SK-N-SH (cell line): ENCODE measurements at regions not wholly inside any gene's neighbourhood (a gene's known extent, or its start where the extent isn't known, plus 50 kb on each side); places are given as distances from the start of the nearest gene placed in this dataset.
A peak's percentile ranks its signal among the peaks of the same experiment; 100 is the strongest.

Source experiments
- CTCF ChIA-PET: fragments of 300-600, 350-600 bp; formaldehyde crosslinking; extraction: SDS; loops from one replicate; lab custom pipeline; 2021; lab: Yijun Ruan, JAX
- POLR2A ChIA-PET: fragments of 350-600 bp; sonication (Branson Sonifier 250); formaldehyde crosslinking; extraction: SDS; loops from one replicate; lab custom pipeline; 2020; ENCODE audit warnings: antibody characterized with exemption, inconsistent platforms; lab: Yijun Ruan, JAX
- DNase-seq: peaks from one replicate; pipeline ENCODE4 v3.0.0; 2012
- H2AFZ ChIP-seq: fragments of 200-600 bp; sonication (generic); 2 replicates; pipeline ENCODE4 v1.8.1; 2016; ENCODE audit warnings: antibody characterized with exemption, mild to moderate bottlenecking, low read depth
- H3F3A ChIP-seq: fragments of 200-600 bp; sonication (generic); replicated peaks from 2 replicates; pipeline ENCODE3; 2016; ENCODE audit warnings: antibody characterized with exemption, mild to moderate bottlenecking; ENCODE audit not compliant: insufficient read depth
- H3K27ac ChIP-seq, 2 experiments: fragments of 200-500 bp in 1 of 2; fragments of 200-600 bp in 1 of 2; sonication (Bioruptor generic) in 1 of 2; sonication (generic), shearing (Covaris generic) in 1 of 2; 2 replicates each; pipeline versions ENCODE4 v1.5.1 to v1.6.1; 2014 to 2016; ENCODE audit warnings: low read depth in 2 of 2, inconsistent platforms in 1 of 2, low read length in 1 of 2, mild to moderate bottlenecking in 1 of 2, mixed read lengths in 1 of 2
- H3K27me3 ChIP-seq: fragments of 200-600 bp; sonication (generic), shearing (Covaris generic); 2 replicates; pipeline ENCODE4 v1.6.1; 2016; ENCODE audit warnings: mixed run types; ENCODE audit not compliant: insufficient read depth
- H3K36me3 ChIP-seq, 2 experiments: fragments of 200-500 bp in 1 of 2; fragments of 200-600 bp in 1 of 2; sonication (Bioruptor generic) in 1 of 2; sonication (generic) in 1 of 2; replicated peaks in 1 of 2; 2 replicates each; pipeline versions ENCODE3 to v1.5.1; 2014 to 2016; ENCODE audit warnings: low read length in 1 of 2, mild to moderate bottlenecking in 1 of 2; ENCODE audit not compliant: insufficient read depth in 2 of 2, control insufficient read depth in 1 of 2
- H3K4me1 ChIP-seq, 2 experiments: fragments of 200-500 bp in 1 of 2; fragments of 200-600 bp in 1 of 2; sonication (Bioruptor generic) in 1 of 2; sonication (generic), shearing (Covaris generic) in 1 of 2; 2 replicates each; pipeline versions ENCODE4 v1.5.1 to v1.6.1; 2014 to 2016; ENCODE audit warnings: low read depth in 1 of 2, low read length in 1 of 2, mixed run types in 1 of 2; ENCODE audit not compliant: insufficient read depth in 2 of 2, control insufficient read depth in 1 of 2
- H3K4me2 ChIP-seq: fragments of 200-600 bp; sonication (generic), shearing (Covaris generic); 2 replicates; pipeline ENCODE4 v1.6.1; 2017; ENCODE audit warnings: mixed run types
- H3K4me3 ChIP-seq, 2 experiments: fragments of 200-500 bp in 1 of 2; fragments of 200-600 bp in 1 of 2; sonication (Bioruptor generic) in 1 of 2; sonication (generic), shearing (Covaris generic) in 1 of 2; 2 replicates each; pipeline versions ENCODE4 v1.5.1 to v1.8.1; 2014 to 2016; ENCODE audit warnings: low read depth in 2 of 2, inconsistent platforms in 1 of 2, low read length in 1 of 2, mild to moderate bottlenecking in 1 of 2, mixed read lengths in 1 of 2, moderate library complexity in 1 of 2
- H3K79me2 ChIP-seq: fragments of 200-600 bp; sonication (generic); 2 replicates; pipeline ENCODE4 v1.8.1; 2017; ENCODE audit warnings: mild to moderate bottlenecking; ENCODE audit not compliant: insufficient read depth
- H3K9ac ChIP-seq: fragments of 200-600 bp; sonication (generic); 2 replicates; pipeline ENCODE4 v1.6.1; 2017; ENCODE audit warnings: mixed run types
- H3K9me2 ChIP-seq: fragments of 200-600 bp; sonication (generic); 2 replicates; pipeline ENCODE4 v1.6.1; 2017; ENCODE audit warnings: mixed run types
- H3K9me3 ChIP-seq: fragments of 200-600 bp; sonication (generic); 2 replicates; pipeline ENCODE4 v1.6.1; 2017; ENCODE audit warnings: mixed run types, mild to moderate bottlenecking, moderate library complexity
- H4K20me1 ChIP-seq: fragments of 200-600 bp; sonication (generic); 2 replicates; pipeline ENCODE4 v1.6.1; 2017; ENCODE audit warnings: mild to moderate bottlenecking, mixed run types; ENCODE audit not compliant: insufficient read depth
- EP300 ChIP-seq, 2 experiments: IDR thresholded peaks; 2 replicates each; pipeline versions ENCODE4 v1.4.0 to v1.6.1; 2012; ENCODE audit warnings: borderline replicate concordance in 1 of 2, low read depth in 1 of 2, low read length in 1 of 2
- FOSL2 ChIP-seq: IDR thresholded peaks from 2 replicates; pipeline ENCODE4 v1.4.0; 2012; ENCODE audit warnings: low read depth, mild to moderate bottlenecking, moderate library complexity, borderline replicate concordance
- FOXJ3 ChIP-seq: sonication (generic); formaldehyde crosslinking; IDR thresholded peaks from 2 replicates; pipeline ENCODE4 v1.5.1; 2020; ENCODE audit warnings: mild to moderate bottlenecking, missing genetic modification reagents
- JUND ChIP-seq: IDR thresholded peaks from 2 replicates; pipeline ENCODE4 v1.4.0; 2012
- MEF2A ChIP-seq: IDR thresholded peaks from 2 replicates; pipeline ENCODE4 v1.4.0; 2012; ENCODE audit warnings: low read depth, borderline replicate concordance
- NRF1 ChIP-seq: IDR thresholded peaks from 2 replicates; pipeline ENCODE4 v1.6.1; 2012; ENCODE audit warnings: low read depth, mild to moderate bottlenecking, low read length
- PBX3 ChIP-seq: IDR thresholded peaks from 2 replicates; pipeline ENCODE4; 2012
- RAD21 ChIP-seq: IDR thresholded peaks from 2 replicates; pipeline ENCODE4 v1.6.1; 2012; ENCODE audit warnings: mild to moderate bottlenecking, low read length
- RFX5 ChIP-seq: IDR thresholded peaks from 2 replicates; pipeline ENCODE4 v1.6.1; 2012; ENCODE audit warnings: mild to moderate bottlenecking, improper control_type of control experiment, low read length
- RXRA ChIP-seq: IDR thresholded peaks from 2 replicates; pipeline ENCODE4 v1.4.0; 2012; ENCODE audit warnings: low read depth, mild to moderate bottlenecking, borderline replicate concordance
- SIN3A ChIP-seq: IDR thresholded peaks from 2 replicates; pipeline ENCODE4 v1.6.1; 2012; ENCODE audit warnings: low read depth, mild to moderate bottlenecking, low read length, moderate library complexity, borderline replicate concordance
- TCF12 ChIP-seq: IDR thresholded peaks from 2 replicates; pipeline ENCODE4 v1.4.0; 2012
- TEAD4 ChIP-seq: IDR thresholded peaks from 2 replicates; pipeline ENCODE4 v1.4.0; 2012; ENCODE audit warnings: mild to moderate bottlenecking, borderline replicate concordance; ENCODE audit not compliant: insufficient read depth
- USF2 ChIP-seq: fragments of 150-350 bp; IDR thresholded peaks from 2 replicates; pipeline ENCODE4 v1.6.1; 2017; ENCODE audit warnings: antibody characterized with exemption, low read length, low read depth, borderline replicate concordance
- ZBTB33 ChIP-seq: IDR thresholded peaks from 2 replicates; pipeline ENCODE4 v1.4.0; 2012; ENCODE audit warnings: low read depth, borderline replicate concordance
- WGBS: methylation state at CpG from one replicate; pipeline ENCODE4 v1.1.6; 2017; ENCODE audit warnings: low lambda C conversion rate; 5-methylcytosine and 5-hydroxymethylcytosine counted together
- TF ChIP-seq, protein P1 (sequence below): IDR thresholded peaks from 2 replicates; pipeline ENCODE4 v1.4.0; 2012; ENCODE audit warnings: low read depth
- TF ChIP-seq, protein P2 (sequence below): IDR thresholded peaks from 2 replicates; pipeline ENCODE4 v1.6.1; 2012; ENCODE audit warnings: mild to moderate bottlenecking, low read depth, low read length, moderate library complexity

GRCh38 chr7:18426564-18427226 lies 68.9 kb upstream of the HDAC9 start:
- Histone ChIP-seq H3K4me2 (peak overlapping the region; percentile 22), H3K4me3 (no peak overlapping the region), H3K9me3 (no peaks in the 10 kb centered on the region), H2AFZ (peak overlapping the region; percentile 40; the same call in 1 of the 2 replicates), H3K9ac (no peak overlapping the region), H3K9me2 (no peaks in the 10 kb centered on the region), H3K4me1 (peaks cover under 1 to 22% of the 10 kb centered on the region in 2 experiments; a peak in 2 of 4 replicates), H3K27ac (peak overlapping the region; percentile 18 to 20; a peak in 2 of 4 replicates), H3K27me3 (no peaks in the 10 kb centered on the region), H3F3A (peaks cover 6% of the 10 kb centered on the region), H3K36me3 (no peaks in the 10 kb centered on the region), H4K20me1 (no peaks in the 10 kb centered on the region), H3K79me2 (no peaks in the 10 kb centered on the region)
- DNase-seq, result no peak
- ChIA-PET CTCF (interaction anchor here (0.6 to 1.1 kb wide), 3 partner anchors 12 to 265 kb away, joined by 3 read pairs; no protein-coding TSS in a partner anchor), POLR2A (no interaction called here)
- peak; percentile 10; the same call in 1 of the 2 replicates for TF ChIP-seq TCF12
- TF ChIP-seq SIN3A, result no peak
- TF ChIP-seq RAD21, result no peak
- TF ChIP-seq RFX5, result no peak
- TF ChIP-seq, protein P1, sequence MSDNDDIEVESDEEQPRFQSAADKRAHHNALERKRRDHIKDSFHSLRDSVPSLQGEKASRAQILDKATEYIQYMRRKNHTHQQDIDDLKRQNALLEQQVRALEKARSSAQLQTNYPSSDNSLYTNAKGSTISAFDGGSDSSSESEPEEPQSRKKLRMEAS, result no peak
- TF ChIP-seq PBX3, result peak; percentile 35
- 87% methylated on average over 1 of the region's 1 CpG for WGBS

DNA sequence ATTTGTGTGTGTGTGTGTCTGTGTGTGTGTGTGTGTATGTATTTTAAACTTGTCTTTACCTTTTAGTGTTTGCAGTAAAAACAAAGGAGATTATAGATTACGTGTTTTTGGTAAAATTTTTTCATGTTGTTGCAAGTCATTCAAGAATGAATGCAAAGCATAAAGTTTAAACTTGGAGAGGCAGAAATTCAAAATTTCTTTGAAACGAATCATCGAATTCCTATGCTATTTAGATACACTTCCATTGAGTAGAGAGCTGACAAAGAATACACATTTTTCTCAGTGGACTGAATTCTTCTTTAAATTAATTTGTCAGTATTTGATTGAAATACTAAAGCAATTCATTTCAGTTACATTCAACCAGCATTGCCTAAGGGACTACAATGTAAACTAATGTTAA lies 66.0 kb upstream of the HDAC9 start:
- H3K36me3 ChIP-seq, result no peaks in the 10 kb centered on the region
- peaks cover 0 to 22% of the 10 kb centered on the region in 2 experiments; a peak in 2 of 4 replicates for H3K4me1 ChIP-seq
- peak overlapping the region; percentile 48; the same call in 1 of the 2 replicates for H2AFZ ChIP-seq
- 63% methylated on average over 3 of the region's 3 CpGs for WGBS
- peak overlapping the region in 1 of 2 experiments; percentile 55; a peak in 2 of 4 replicates for H3K27ac ChIP-seq
- 0 out of 2 replicates have a peak overlapping the region, but pooled peaks have one; percentile 20 for H3K4me2 ChIP-seq
- CTCF ChIA-PET, result interaction anchor here (1.1 kb wide), 1 partner anchor 142 kb away, joined by 4 read pairs; no protein-coding TSS in a partner anchor
- POLR2A ChIA-PET, result no interaction called here
- H3K9ac ChIP-seq, result no peak overlapping the region
- no peak overlapping the region for H3K4me3 ChIP-seq
- no peaks in the 10 kb centered on the region for H3K27me3 ChIP-seq
- no peak for DNase-seq
- H3F3A ChIP-seq, result peaks cover 6% of the 10 kb centered on the region
- H3K9me3 ChIP-seq, result no peaks in the 10 kb centered on the region
- H3K79me2 ChIP-seq, result no peaks in the 10 kb centered on the region
- no peaks in the 10 kb centered on the region for H3K9me2 ChIP-seq
- H4K20me1 ChIP-seq, result no peaks in the 10 kb centered on the region
- TF ChIP-seq ZBTB33 (no peak), NRF1 (no peak), RXRA (no peak), FOSL2 (peak; percentile 84), USF2 (no peak), FOXJ3 (CRISPR knock-in tag) (no peak), MEF2A (no peak), EP300 (IDR thresholded peaks at IDR 0.05; ENCODE audit: borderline replicate concordance in 1 of 2, low read depth in 1 of 2, low read length in 1 of 2) (peak in 1 of 2 experiments; percentile 39; a peak in 1 of 4 replicates), TCF12 (peak; percentile 27; the same call in 1 of the 2 replicates), JUND (peak; percentile 85), TEAD4 (peak; percentile 86; the same call in 1 of the 2 replicates)
- TF ChIP-seq, protein P2, sequence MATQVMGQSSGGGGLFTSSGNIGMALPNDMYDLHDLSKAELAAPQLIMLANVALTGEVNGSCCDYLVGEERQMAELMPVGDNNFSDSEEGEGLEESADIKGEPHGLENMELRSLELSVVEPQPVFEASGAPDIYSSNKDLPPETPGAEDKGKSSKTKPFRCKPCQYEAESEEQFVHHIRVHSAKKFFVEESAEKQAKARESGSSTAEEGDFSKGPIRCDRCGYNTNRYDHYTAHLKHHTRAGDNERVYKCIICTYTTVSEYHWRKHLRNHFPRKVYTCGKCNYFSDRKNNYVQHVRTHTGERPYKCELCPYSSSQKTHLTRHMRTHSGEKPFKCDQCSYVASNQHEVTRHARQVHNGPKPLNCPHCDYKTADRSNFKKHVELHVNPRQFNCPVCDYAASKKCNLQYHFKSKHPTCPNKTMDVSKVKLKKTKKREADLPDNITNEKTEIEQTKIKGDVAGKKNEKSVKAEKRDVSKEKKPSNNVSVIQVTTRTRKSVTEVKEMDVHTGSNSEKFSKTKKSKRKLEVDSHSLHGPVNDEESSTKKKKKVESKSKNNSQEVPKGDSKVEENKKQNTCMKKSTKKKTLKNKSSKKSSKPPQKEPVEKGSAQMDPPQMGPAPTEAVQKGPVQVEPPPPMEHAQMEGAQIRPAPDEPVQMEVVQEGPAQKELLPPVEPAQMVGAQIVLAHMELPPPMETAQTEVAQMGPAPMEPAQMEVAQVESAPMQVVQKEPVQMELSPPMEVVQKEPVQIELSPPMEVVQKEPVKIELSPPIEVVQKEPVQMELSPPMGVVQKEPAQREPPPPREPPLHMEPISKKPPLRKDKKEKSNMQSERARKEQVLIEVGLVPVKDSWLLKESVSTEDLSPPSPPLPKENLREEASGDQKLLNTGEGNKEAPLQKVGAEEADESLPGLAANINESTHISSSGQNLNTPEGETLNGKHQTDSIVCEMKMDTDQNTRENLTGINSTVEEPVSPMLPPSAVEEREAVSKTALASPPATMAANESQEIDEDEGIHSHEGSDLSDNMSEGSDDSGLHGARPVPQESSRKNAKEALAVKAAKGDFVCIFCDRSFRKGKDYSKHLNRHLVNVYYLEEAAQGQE, result no peak
